Skin of body (tissue), 1 donor: ENCODE measurements at regions not wholly inside any gene's neighbourhood (a gene's known extent, or its start where the extent isn't known, plus 50 kb on each side); places are given as distances from the start of the nearest gene placed in this dataset.
"Not testable (repeated sequence)": the region's sequence is repeated elsewhere in the genome, so short reads cannot be mapped to it uniquely, and the experiment has no call there.

Source experiments
- DNase-seq: peaks from one replicate; lab custom pipeline; 2025; lab: John Stamatoyannopoulos, UW

- DNase-seq, result not testable (repeated sequence)
These were observed 60.4 kb upstream of the NAA35 start for GRCh38 chr9:85880507-85880906.

GRCh38 chr9:85884256-85884655 lies 56.7 kb upstream of the NAA35 start:
- no peak for DNase-seq

- no peak for DNase-seq
These were observed 50.0 kb upstream of the NAA35 start for GRCh38 chr9:85890962-85891361.
